H1 (cell line): ENCODE measurements at regions not wholly inside any gene's neighbourhood (a gene's known extent, or its start where the extent isn't known, plus 50 kb on each side); places are given as distances from the start of the nearest gene placed in this dataset.
A peak's percentile ranks its signal among the peaks of the same experiment; 100 is the strongest.

Source experiments
- CTCF ChIA-PET: fragments of 300-600 bp; sonication (Branson Sonifier 250); formaldehyde crosslinking; loops from one replicate; lab custom pipeline; 2021; ENCODE audit not compliant: partially characterized antibody; lab: Charles Lee
- POLR2A ChIA-PET: fragments of 300-600 bp; sonication (Branson Sonifier 250); formaldehyde crosslinking; loops from one replicate; lab custom pipeline; 2021; ENCODE audit warnings: inconsistent platforms; ENCODE audit not compliant: partially characterized antibody; lab: Charles Lee
- DNase-seq, 2 experiments: peaks; one replicate each; pipeline versions ENCODE4 v3.0.0 to v3.0.0-alpha.2; 2010 to 2022; ENCODE audit warnings: low spot score in 2 of 2, low read depth in 1 of 2, mixed read lengths in 1 of 2
- FAIRE-seq: peaks from 2 replicates; lab custom pipeline; 2011; peaks lifted over from hg19 to GRCh38; lab: Jason Lieb, UNC
- H2AFZ ChIP-seq: 2 replicates; pipeline ENCODE4 v1.8.1; 2012; ENCODE audit warnings: low read length, inconsistent platforms
- H2AK5ac ChIP-seq: 2 replicates; pipeline ENCODE4 v1.6.1; 2013; ENCODE audit warnings: low read depth, low read length
- H2BK120ac ChIP-seq: replicated peaks from 2 replicates; pipeline ENCODE3; 2013; ENCODE audit warnings: low read depth, low read length, inconsistent platforms
- H2BK12ac ChIP-seq: 2 replicates; pipeline ENCODE4 v1.6.1; 2013; ENCODE audit warnings: low read depth, low read length
- H2BK15ac ChIP-seq: 2 replicates; pipeline ENCODE4 v1.6.1; 2013; ENCODE audit warnings: low read length
- H2BK20ac ChIP-seq: 2 replicates; pipeline ENCODE4 v1.6.1; 2013; ENCODE audit warnings: low read length
- H2BK5ac ChIP-seq: 2 replicates; pipeline ENCODE4 v1.6.1; 2013; ENCODE audit warnings: low read depth, low read length
- H3K14ac ChIP-seq: 2 replicates; pipeline ENCODE4 v1.6.1; 2013; ENCODE audit warnings: inconsistent platforms; ENCODE audit not compliant: insufficient read length
- H3K18ac ChIP-seq: 2 replicates; pipeline ENCODE4 v1.6.1; 2013; ENCODE audit warnings: low read length; ENCODE audit errors: extremely low read depth
- H3K23ac ChIP-seq: 2 replicates; pipeline ENCODE4 v1.6.1; 2013; ENCODE audit warnings: inconsistent platforms; ENCODE audit not compliant: insufficient read length
- H3K23me2 ChIP-seq: 2 replicates; pipeline ENCODE4 v1.6.1; 2013; ENCODE audit warnings: low read depth, low read length
- H3K27ac ChIP-seq: 2 replicates; pipeline ENCODE4 v1.6.1; 2011; ENCODE audit warnings: low read depth, low read length, inconsistent platforms
- H3K27me3 ChIP-seq, 4 experiments: replicated peaks in 1 of 4; 1 replicate in 1 of 4; 2 replicates in 3 of 4; pipeline versions ENCODE4 v1.6.1 to v1.8.1; 2011 to 2013; ENCODE audit warnings: low read length in 3 of 4, mild to moderate bottlenecking in 3 of 4, inconsistent platforms in 2 of 4, mixed read lengths in 2 of 4, moderate library complexity in 1 of 4; ENCODE audit not compliant: control insufficient read depth in 3 of 4, insufficient read depth in 3 of 4; ENCODE audit errors: extremely low read depth in 1 of 4
- H3K36me3 ChIP-seq, 4 experiments: 2 replicates each; pipeline versions ENCODE4 v1.6.1 to v1.8.1; 2011 to 2013; ENCODE audit warnings: mild to moderate bottlenecking in 4 of 4, low read length in 3 of 4, moderate library complexity in 2 of 4, control low read depth in 1 of 4, inconsistent platforms in 1 of 4; ENCODE audit not compliant: insufficient read depth in 4 of 4, control insufficient read depth in 2 of 4
- H3K4ac ChIP-seq: replicated peaks from 2 replicates; pipeline ENCODE3; 2013; ENCODE audit warnings: low read length, low read depth, mixed read lengths, inconsistent platforms; ENCODE audit not compliant: insufficient read length
- H3K4me1 ChIP-seq, 4 experiments: replicated peaks in 1 of 4; 1 replicate in 1 of 4; 2 replicates in 3 of 4; pipeline versions ENCODE4 v1.6.1 to v1.8.1; 2011 to 2013; ENCODE audit warnings: low read length in 3 of 4, inconsistent platforms in 2 of 4, mixed read lengths in 1 of 4; ENCODE audit not compliant: insufficient read depth in 4 of 4, control insufficient read depth in 3 of 4
- H3K4me2 ChIP-seq, 2 experiments: 2 replicates each; pipeline versions ENCODE4 v1.6.1 to v1.8.1; 2011 to 2013; ENCODE audit warnings: low read depth in 2 of 2, low read length in 2 of 2, control low read depth in 1 of 2, inconsistent platforms in 1 of 2, mild to moderate bottlenecking in 1 of 2; ENCODE audit not compliant: insufficient read depth in 1 of 2
- H3K4me3 ChIP-seq, 4 experiments: fragments of 200-600, 300-600 bp in 1 of 4; sonication (generic), shearing (Covaris generic), sonication (Bioruptor Twin) in 1 of 4; 2 replicates each; pipeline versions ENCODE4 v1.5.1 to v1.8.1; 2011 to 2016; ENCODE audit warnings: low read length in 4 of 4, low read depth in 3 of 4, control low read depth in 2 of 4, inconsistent platforms in 2 of 4, mild to moderate bottlenecking in 2 of 4, mixed read lengths in 1 of 4, moderate library complexity in 1 of 4; ENCODE audit not compliant: insufficient read depth in 2 of 4; ENCODE audit errors: extremely low read depth in 1 of 4
- H3K56ac ChIP-seq: replicated peaks from 2 replicates; pipeline ENCODE3; 2013; ENCODE audit warnings: low read depth, mild to moderate bottlenecking, mixed read lengths, low read length, inconsistent platforms; ENCODE audit not compliant: insufficient read length
- H3K79me1 ChIP-seq: 2 replicates; pipeline ENCODE4 v1.6.1; 2013; ENCODE audit warnings: low read depth, low read length, control low read depth
- H3K79me2 ChIP-seq, 2 experiments: 2 replicates each; pipeline versions ENCODE4 v1.6.1 to v1.8.1; 2012 to 2013; ENCODE audit warnings: low read length in 2 of 2, mild to moderate bottlenecking in 2 of 2, inconsistent platforms in 1 of 2; ENCODE audit not compliant: insufficient read depth in 2 of 2, control insufficient read depth in 1 of 2
- H3K9ac ChIP-seq, 4 experiments: replicated peaks in 1 of 4; 1 replicate in 1 of 4; 2 replicates in 3 of 4; pipeline versions ENCODE4 v1.6.1 to v1.8.1; 2011 to 2013; ENCODE audit warnings: low read depth in 3 of 4, low read length in 3 of 4, control low read depth in 2 of 4, mild to moderate bottlenecking in 2 of 4, moderate library complexity in 2 of 4, inconsistent platforms in 1 of 4; ENCODE audit errors: extremely low read depth in 1 of 4
- H3K9me3 ChIP-seq, 2 experiments: 2 replicates each; pipeline versions ENCODE4 v1.6.1 to v1.8.1; 2012 to 2013; ENCODE audit warnings: mild to moderate bottlenecking in 2 of 2, moderate library complexity in 2 of 2, control low read depth in 1 of 2, inconsistent platforms in 1 of 2, low read depth in 1 of 2, low read length in 1 of 2, mixed read lengths in 1 of 2; ENCODE audit not compliant: insufficient read depth in 2 of 2
- H4K20me1 ChIP-seq, 2 experiments: replicated peaks in 1 of 2; 2 replicates each; pipeline versions ENCODE3 to v1.8.1; 2011 to 2013; ENCODE audit warnings: inconsistent platforms in 2 of 2, low read length in 2 of 2, mild to moderate bottlenecking in 1 of 2; ENCODE audit not compliant: insufficient read depth in 2 of 2, control insufficient read depth in 1 of 2
- H4K5ac ChIP-seq: 2 replicates; pipeline ENCODE4 v1.6.1; 2013; ENCODE audit warnings: low read length, low read depth, mixed read lengths, inconsistent platforms; ENCODE audit not compliant: insufficient read length
- H4K8ac ChIP-seq: 2 replicates; pipeline ENCODE4 v1.8.0; 2013; ENCODE audit warnings: mild to moderate bottlenecking, moderate library complexity, low read length, inconsistent platforms; ENCODE audit not compliant: insufficient read depth; ENCODE audit errors: extremely low read depth
- H4K91ac ChIP-seq: replicated peaks from 2 replicates; pipeline ENCODE3; 2013; ENCODE audit warnings: low read length, mixed read lengths, inconsistent platforms; ENCODE audit not compliant: insufficient read length
- JUN ChIP-seq: IDR thresholded peaks from 2 replicates; pipeline ENCODE4 v1.6.1; 2011; ENCODE audit warnings: low read depth, mild to moderate bottlenecking, improper control_type of control experiment, low read length
- TEAD4 ChIP-seq: IDR thresholded peaks from 2 replicates; pipeline ENCODE4 v1.6.1; 2012; ENCODE audit warnings: low read depth, low read length, inconsistent platforms, mixed read lengths
- WGBS, 2 experiments: shearing (Covaris generic) in 1 of 2; methylation state at CpG; one replicate each; pipeline versions ENCODE4 v1.1.6 to v1.1.7; 2013 to 2015; ENCODE audit warnings: low lambda C conversion rate in 2 of 2, mixed read lengths in 2 of 2, inconsistent platforms in 1 of 2, low coverage in 1 of 2, missing lambda C conversion rate in 1 of 2; ENCODE audit not compliant: insufficient replicate concordance in 2 of 2, insufficient coverage in 1 of 2, insufficient read length in 1 of 2; ENCODE audit errors: extremely low coverage in 1 of 2, missing lambda C conversion rate in 1 of 2; 5-methylcytosine and 5-hydroxymethylcytosine counted together

- Histone ChIP-seq H3K18ac (no peak overlapping the region), H3K23ac (no peak overlapping the region), H4K8ac (no peak overlapping the region), H4K20me1 (no peaks in the 10 kb centered on the region), H3K9me3 (peaks cover 4 to 10% of the 10 kb centered on the region in 2 experiments; a peak in 2 of 4 replicates), H3K4ac (no peak overlapping the region), H2BK5ac (no peak overlapping the region), H2AK5ac (peak overlapping the region; percentile 75; the same call in 1 of the 2 replicates), H3K4me3 (no peak overlapping the region), H3K79me1 (no peaks in the 10 kb centered on the region), H3K14ac (no peak overlapping the region), H2BK120ac (no peak overlapping the region), H2BK20ac (no peak overlapping the region), H3K79me2 (no peaks in the 10 kb centered on the region), H4K91ac (no peak overlapping the region), H3K27ac (no peak overlapping the region), H3K4me2 (no peak overlapping the region), H3K4me1 (no peaks in the 10 kb centered on the region), H3K36me3 (no peaks in the 10 kb centered on the region), H3K9ac (no peak overlapping the region), H2AFZ (no peak overlapping the region), H2BK15ac (no peak overlapping the region), H4K5ac (no peak overlapping the region), H3K27me3 (no peaks in the 10 kb centered on the region), H3K56ac (no peak overlapping the region), H2BK12ac (no peak overlapping the region), H3K23me2 (no peaks in the 10 kb centered on the region)
- CTCF ChIA-PET: no interaction called here
- no peak for DNase-seq
- FAIRE-seq: no peak
- POLR2A ChIA-PET: no interaction called here
- WGBS, 2 experiments: 90% methylated on average over 3 of the region's 3 CpGs; no CpG with 5 or more reads in 1 of the 2 experiments
- no peak for TF ChIP-seq JUN
- TF ChIP-seq TEAD4: no peak
These were observed 262.0 kb upstream of the KITLG start for GRCh38 chr12:88842314-88842713.
